Lower lobe of right lung (tissue), 2 donors: ENCODE measurements at regions not wholly inside any gene's neighbourhood (a gene's known extent, or its start where the extent isn't known, plus 50 kb on each side); places are given as distances from the start of the nearest gene placed in this dataset.

Experiments used
- ATAC-seq, 2 donors: fragments of 200-7000 bp; cut with Tn5 transposase; one replicate each; pipeline ENCODE4 v1.9.1; 2020 to 2022; ENCODE audit warnings: mild to moderate bottlenecking in 2 of 2, moderate library complexity in 2 of 2
- DNase-seq: peaks from one replicate; pipeline ENCODE4 v3.0.0-alpha.2; 2020
- H3K27ac ChIP-seq: fragments of 200-600 bp; one replicate; pipeline ENCODE4 v1.8.0; 2022
- H3K27me3 ChIP-seq: fragments of 200-600 bp; one replicate; pipeline ENCODE4 v1.8.0; 2022; ENCODE audit warnings: low read depth
- H3K36me3 ChIP-seq: fragments of 200-600 bp; one replicate; pipeline ENCODE4 v1.8.0; 2022; ENCODE audit warnings: mild to moderate bottlenecking
- H3K4me1 ChIP-seq: fragments of 200-600 bp; one replicate; pipeline ENCODE4 v1.8.0; 2022
- H3K4me3 ChIP-seq: fragments of 200-600 bp; one replicate; pipeline ENCODE4 v1.8.0; 2022; ENCODE audit warnings: mild to moderate bottlenecking
- H3K9me3 ChIP-seq: fragments of 200-600 bp; one replicate; pipeline ENCODE4 v1.8.0; 2022
- CTCF ChIP-seq: fragments of 200-600 bp; IDR thresholded peaks from one replicate; pipeline ENCODE4 v1.8.0; 2022; ENCODE audit warnings: antibody characterized with exemption, mild to moderate bottlenecking
- intact Hi-C: fragments of 100-400 bp; cut with DNase I; formaldehyde crosslinking; loops from one replicate; pipeline ENCODE4 v1.11.0; 2022
- donor health status: DM: no; HTN: yes; CAD: no; lungs with severe emphysema.

GRCh38 chr18:8965398-8965797 is 137.1 kb upstream of the NDUFV2 start:
- Histone ChIP-seq H3K36me3 (no peaks in the 10 kb centered on the region), H3K27ac (no peak overlapping the region), H3K27me3 (no peaks in the 10 kb centered on the region), H3K4me1 (peaks cover 4% of the 10 kb centered on the region), H3K9me3 (no peaks in the 10 kb centered on the region), H3K4me3 (no peak overlapping the region)
- intact Hi-C loops: no loop called here
- DNase-seq (no peak), ATAC-seq (no peak)
- no peak for TF ChIP-seq CTCF

- Histone ChIP-seq H3K27ac (no peak overlapping the region), H3K4me3 (no peak overlapping the region), H3K27me3 (no peaks in the 10 kb centered on the region), H3K4me1 (no peaks in the 10 kb centered on the region), H3K9me3 (no peaks in the 10 kb centered on the region), H3K36me3 (no peaks in the 10 kb centered on the region)
- intact Hi-C loops: no loop called here
- TF ChIP-seq CTCF: no peak
- DNase-seq (no peak), ATAC-seq (peak; percentile 39 to 55)
Measured at GRCh38 chr18:8966821-8967220, 135.7 kb upstream of the NDUFV2 start.

- intact Hi-C loops: no loop called here
- H3K27me3 ChIP-seq: no peaks in the 10 kb centered on the region
- no peak overlapping the region for H3K27ac ChIP-seq
- H3K4me1 ChIP-seq: no peaks in the 10 kb centered on the region
- DNase-seq: no peak
- no peak overlapping the region for H3K4me3 ChIP-seq
- no peaks in the 10 kb centered on the region for H3K36me3 ChIP-seq
- no peaks in the 10 kb centered on the region for H3K9me3 ChIP-seq
- ATAC-seq: no peak
- TF ChIP-seq CTCF: no peak
Measured at GRCh38 chr18:8967573-8967972, 134.9 kb upstream of the NDUFV2 start.

- Histone ChIP-seq H3K4me3 (no peak overlapping the region), H3K27ac (no peak overlapping the region), H3K4me1 (no peaks in the 10 kb centered on the region), H3K27me3 (no peaks in the 10 kb centered on the region), H3K9me3 (no peaks in the 10 kb centered on the region), H3K36me3 (no peaks in the 10 kb centered on the region)
- no peak for DNase-seq
- intact Hi-C loops: no loop called here
- no peak for TF ChIP-seq CTCF
- ATAC-seq: no peak
Measured at GRCh38 chr18:8969639-8970390, 132.7 kb upstream of the NDUFV2 start.

- intact Hi-C loops: no loop called here
- no peak overlapping the region for H3K27ac ChIP-seq
- DNase-seq (no peak), ATAC-seq (no peak)
- no peaks in the 10 kb centered on the region for H3K36me3 ChIP-seq
- no peaks in the 10 kb centered on the region for H3K4me1 ChIP-seq
- H3K9me3 ChIP-seq: no peaks in the 10 kb centered on the region
- H3K27me3 ChIP-seq: no peaks in the 10 kb centered on the region
- no peak overlapping the region for H3K4me3 ChIP-seq
- no peak for TF ChIP-seq CTCF
Measured at GRCh38 chr18:8970843-8971242, 131.7 kb upstream of the NDUFV2 start.
